ENCODE measurements at regions not wholly inside any gene's neighbourhood (a gene's known extent, or its start where the extent isn't known, plus 50 kb on each side); places are given as distances from the start of the nearest gene placed in this dataset.

DNA sequence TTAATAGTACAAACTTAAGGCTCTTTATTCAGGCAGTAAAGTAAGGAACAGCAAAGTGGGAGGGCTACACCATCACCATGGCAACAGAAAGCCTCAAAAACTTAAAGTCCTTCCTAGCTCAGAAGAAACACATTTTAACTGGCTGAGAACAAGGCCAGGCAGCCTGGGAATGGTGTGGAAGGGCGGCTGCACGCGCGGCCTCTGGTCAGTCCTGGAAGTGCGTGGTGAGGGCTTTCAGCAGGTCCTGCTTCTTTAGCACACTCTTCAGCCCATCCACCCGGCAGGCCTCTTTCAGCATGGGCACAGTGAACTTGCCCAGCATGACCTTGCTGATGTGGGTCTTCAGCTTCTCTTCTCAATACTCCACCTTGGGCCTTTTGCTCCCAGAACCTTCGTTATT is 133.0 kb downstream of the CYP26A1 start:
- Histone ChIP-seq H3K27ac (no peak overlapping the region), H3K4me3 (no peak overlapping the region), H3K9ac (ENCODE audit: insufficient read length) (no peak overlapping the region), H3K9me3 (ENCODE audit: low read depth, low read length) (no peaks in the 10 kb centered on the region), H3K36me3 (ENCODE audit: insufficient read depth, low read length) (no peaks in the 10 kb centered on the region)
- DNase-seq (ENCODE audit: low read depth, low spot score), result no peak
- TF ChIP-seq FOXP2 (optimal IDR thresholded peaks at IDR 0.05; ENCODE audit: control extremely low read depth, extremely low read length, insufficient read depth) (no peak), POLR2AphosphoS5 (IDR thresholded peaks at IDR 0.05; ENCODE audit: borderline replicate concordance, low read depth, low read length) (no peak), EZH2 (IDR thresholded peaks at IDR 0.05) (no peak)

DNA sequence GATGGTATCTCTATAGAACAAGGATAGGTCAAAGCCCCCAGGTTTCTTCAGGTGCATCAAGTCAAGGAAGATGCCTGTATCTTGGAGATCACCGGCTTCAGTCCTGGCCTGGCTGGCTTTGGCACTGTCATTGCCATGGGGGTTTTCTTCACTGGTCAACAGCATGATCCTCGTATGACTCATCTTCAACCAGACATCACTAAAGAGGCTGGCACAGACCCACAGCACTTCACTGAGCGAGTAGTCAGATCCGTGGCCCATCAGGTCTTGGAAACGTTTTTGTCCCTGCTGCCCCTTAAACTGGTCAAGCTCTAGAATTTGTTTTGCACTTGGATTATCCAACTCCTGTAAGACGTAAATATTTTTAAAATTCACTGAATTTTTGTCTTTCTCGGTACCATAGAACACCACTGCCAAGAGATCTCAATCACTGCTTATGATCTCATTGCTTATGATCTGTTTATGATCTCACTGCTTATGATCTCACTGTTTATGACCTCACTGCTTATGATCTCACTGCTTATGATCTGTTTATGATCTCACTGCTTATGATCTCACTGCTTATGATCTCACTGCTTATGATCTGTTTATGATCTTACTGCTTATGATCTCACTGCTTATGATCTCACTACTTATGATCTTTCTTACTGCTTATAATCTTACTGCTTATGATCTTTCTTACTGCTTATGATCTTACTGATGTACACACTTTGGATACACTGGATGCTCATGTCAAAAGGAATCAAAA is 135.2 kb downstream of the CYP26A1 start:
- no peak for DNase-seq (ENCODE audit: low read depth, low spot score)
- no peaks in the 10 kb centered on the region for H3K36me3 ChIP-seq (ENCODE audit: insufficient read depth, low read length)
- H3K4me3 ChIP-seq, result no peak overlapping the region
- H3K27ac ChIP-seq, result no peak overlapping the region
- no peak for TF ChIP-seq EZH2 (IDR thresholded peaks at IDR 0.05)
- TF ChIP-seq POLR2AphosphoS5 (IDR thresholded peaks at IDR 0.05; ENCODE audit: borderline replicate concordance, low read depth, low read length), result no peak
- no peak for TF ChIP-seq FOXP2 (optimal IDR thresholded peaks at IDR 0.05; ENCODE audit: control extremely low read depth, extremely low read length, insufficient read depth)
- H3K9me3 ChIP-seq (ENCODE audit: low read depth, low read length), result no peaks in the 10 kb centered on the region
- no peak overlapping the region for H3K9ac ChIP-seq (ENCODE audit: insufficient read length)

DNA sequence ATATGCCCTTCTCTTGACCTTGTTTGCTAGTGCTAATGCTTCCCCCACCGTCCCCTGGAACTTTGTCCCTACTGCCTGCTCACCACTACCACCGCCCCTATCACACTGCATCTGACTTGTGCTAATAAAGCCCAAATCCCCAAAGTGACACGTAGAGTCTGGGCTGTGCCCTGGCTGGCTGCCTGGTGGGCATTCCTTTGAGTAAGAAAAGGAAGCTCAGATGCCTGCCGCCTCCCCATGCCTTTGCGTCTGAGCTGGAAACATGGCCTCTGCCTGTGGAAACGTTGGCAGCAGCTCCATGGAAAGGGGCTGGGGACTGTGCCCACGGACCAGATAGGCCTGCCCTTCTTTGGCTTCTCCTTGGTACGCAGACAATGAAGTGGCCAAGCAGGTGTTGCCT is 138.3 kb downstream of the CYP26A1 start:
- Histone ChIP-seq H3K9me3 (ENCODE audit: low read depth, low read length) (no peaks in the 10 kb centered on the region), H3K27ac (no peak overlapping the region), H3K4me3 (no peak overlapping the region), H3K9ac (ENCODE audit: insufficient read length) (no peak overlapping the region), H3K36me3 (ENCODE audit: insufficient read depth, low read length) (no peaks in the 10 kb centered on the region)
- no peak for TF ChIP-seq FOXP2 (optimal IDR thresholded peaks at IDR 0.05; ENCODE audit: control extremely low read depth, extremely low read length, insufficient read depth)
- no peak for TF ChIP-seq POLR2AphosphoS5 (IDR thresholded peaks at IDR 0.05; ENCODE audit: borderline replicate concordance, low read depth, low read length)
- TF ChIP-seq EZH2 (IDR thresholded peaks at IDR 0.05), result no peak
- DNase-seq (ENCODE audit: low read depth, low spot score), result no peak

DNA sequence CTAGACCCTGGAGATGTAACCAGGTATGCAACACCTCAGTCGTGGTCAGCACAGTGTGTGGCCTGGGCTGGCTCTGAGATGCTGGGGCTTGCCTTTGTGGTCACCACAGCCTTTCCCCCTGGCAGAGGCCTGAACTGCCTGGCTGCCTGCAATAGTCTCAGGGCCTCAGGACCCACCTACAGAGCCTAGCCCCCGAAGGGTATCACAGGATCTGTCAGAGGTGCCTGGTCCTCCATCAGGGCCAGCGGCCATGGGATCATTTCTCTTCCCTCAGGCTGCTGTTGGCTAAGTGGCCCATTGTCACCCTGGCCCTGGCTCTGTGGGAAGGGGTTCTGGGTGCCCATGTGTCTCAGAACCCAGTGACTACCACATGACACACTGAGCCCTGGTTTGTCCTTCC is 141.6 kb downstream of the CYP26A1 start:
- no peak for DNase-seq (ENCODE audit: low read depth, low spot score)
- H3K36me3 ChIP-seq (ENCODE audit: insufficient read depth, low read length), result no peaks in the 10 kb centered on the region
- H3K27ac ChIP-seq, result no peak overlapping the region
- H3K9ac ChIP-seq (ENCODE audit: insufficient read length), result no peak overlapping the region
- H3K4me3 ChIP-seq, result no peak overlapping the region
- H3K9me3 ChIP-seq (ENCODE audit: low read depth, low read length), result no peaks in the 10 kb centered on the region
- TF ChIP-seq EZH2 (IDR thresholded peaks at IDR 0.05) (no peak), POLR2AphosphoS5 (IDR thresholded peaks at IDR 0.05; ENCODE audit: borderline replicate concordance, low read depth, low read length) (no peak), FOXP2 (optimal IDR thresholded peaks at IDR 0.05; ENCODE audit: control extremely low read depth, extremely low read length, insufficient read depth) (no peak)

GRCh38 chr10:93216341-93216985 is 142.8 kb downstream of the CYP26A1 start:
- Histone ChIP-seq H3K36me3 (ENCODE audit: insufficient read depth, low read length) (no peaks in the 10 kb centered on the region), H3K27ac (no peak overlapping the region), H3K9me3 (ENCODE audit: low read depth, low read length) (no peaks in the 10 kb centered on the region), H3K4me3 (no peak overlapping the region), H3K9ac (ENCODE audit: insufficient read length) (no peak overlapping the region)
- DNase-seq (ENCODE audit: low read depth, low spot score), result no peak
- TF ChIP-seq FOXP2 (optimal IDR thresholded peaks at IDR 0.05; ENCODE audit: control extremely low read depth, extremely low read length, insufficient read depth) (no peak), EZH2 (IDR thresholded peaks at IDR 0.05) (no peak), POLR2AphosphoS5 (IDR thresholded peaks at IDR 0.05; ENCODE audit: borderline replicate concordance, low read depth, low read length) (no peak)

DNA sequence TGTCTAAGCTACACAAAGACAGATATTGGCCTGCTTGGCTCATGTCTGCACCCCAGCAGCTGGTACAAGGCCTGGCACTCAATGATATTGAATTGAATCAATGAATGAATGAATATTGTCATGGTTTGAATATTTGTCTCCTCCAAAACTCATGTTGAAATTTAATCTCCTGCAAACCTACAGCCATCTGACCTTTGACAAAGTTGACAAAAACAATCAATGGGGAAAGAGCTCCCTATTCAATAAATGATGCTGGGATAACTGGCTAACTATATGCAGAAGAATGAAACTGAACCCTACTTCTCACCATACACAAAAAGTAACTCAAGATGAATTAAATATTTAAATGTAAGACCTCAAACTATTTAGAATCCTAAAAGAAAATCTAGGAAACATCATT is 144.7 kb downstream of the CYP26A1 start:
- H3K36me3 ChIP-seq (ENCODE audit: insufficient read depth, low read length), result no peaks in the 10 kb centered on the region
- no peak overlapping the region for H3K27ac ChIP-seq
- H3K9ac ChIP-seq (ENCODE audit: insufficient read length), result no peak overlapping the region
- TF ChIP-seq POLR2AphosphoS5 (IDR thresholded peaks at IDR 0.05; ENCODE audit: borderline replicate concordance, low read depth, low read length) (no peak), FOXP2 (optimal IDR thresholded peaks at IDR 0.05; ENCODE audit: control extremely low read depth, extremely low read length, insufficient read depth) (no peak), EZH2 (IDR thresholded peaks at IDR 0.05) (no peak)
- DNase-seq (ENCODE audit: low read depth, low spot score), result no peak
- no peaks in the 10 kb centered on the region for H3K9me3 ChIP-seq (ENCODE audit: low read depth, low read length)
- H3K4me3 ChIP-seq, result no peak overlapping the region

DNA sequence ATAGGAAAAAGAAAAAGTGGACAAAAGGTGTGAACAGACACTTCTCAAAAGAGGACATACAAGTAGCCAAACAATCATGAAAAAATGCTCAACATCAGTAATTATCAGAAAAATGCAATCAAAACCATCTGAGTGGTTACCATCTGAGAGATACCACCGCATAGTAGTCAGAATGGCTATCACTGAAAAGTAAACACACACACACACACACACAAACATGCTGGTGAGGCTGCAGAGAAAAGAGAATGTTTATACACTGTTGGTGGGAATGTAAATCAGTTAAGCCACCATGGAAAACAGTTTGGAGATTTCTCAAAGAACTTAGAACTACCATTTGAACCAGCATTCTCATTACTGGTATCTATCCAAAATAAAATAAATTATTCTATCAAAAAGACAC is 145.7 kb downstream of the CYP26A1 start:
- H3K36me3 ChIP-seq (ENCODE audit: insufficient read depth, low read length), result no peaks in the 10 kb centered on the region
- H3K4me3 ChIP-seq, result no peak overlapping the region
- no peak overlapping the region for H3K9ac ChIP-seq (ENCODE audit: insufficient read length)
- H3K9me3 ChIP-seq (ENCODE audit: low read depth, low read length), result no peaks in the 10 kb centered on the region
- TF ChIP-seq FOXP2 (optimal IDR thresholded peaks at IDR 0.05; ENCODE audit: control extremely low read depth, extremely low read length, insufficient read depth) (no peak), EZH2 (IDR thresholded peaks at IDR 0.05) (no peak), POLR2AphosphoS5 (IDR thresholded peaks at IDR 0.05; ENCODE audit: borderline replicate concordance, low read depth, low read length) (no peak)
- H3K27ac ChIP-seq, result no peak overlapping the region
- DNase-seq (ENCODE audit: low read depth, low spot score), result no peak

GRCh38 chr10:93220296-93221170 is 146.8 kb downstream of the CYP26A1 start:
- no peak overlapping the region for H3K27ac ChIP-seq
- H3K9me3 ChIP-seq (ENCODE audit: low read depth, low read length), result no peaks in the 10 kb centered on the region
- DNase-seq (ENCODE audit: low read depth, low spot score), result no peak
- H3K9ac ChIP-seq (ENCODE audit: insufficient read length), result no peak overlapping the region
- no peak overlapping the region for H3K4me3 ChIP-seq
- no peaks in the 10 kb centered on the region for H3K36me3 ChIP-seq (ENCODE audit: insufficient read depth, low read length)
- TF ChIP-seq POLR2AphosphoS5 (IDR thresholded peaks at IDR 0.05; ENCODE audit: borderline replicate concordance, low read depth, low read length) (no peak), EZH2 (IDR thresholded peaks at IDR 0.05) (no peak), FOXP2 (optimal IDR thresholded peaks at IDR 0.05; ENCODE audit: control extremely low read depth, extremely low read length, insufficient read depth) (no peak)
